CD1c-positive myeloid dendritic cell (primary cell): ENCODE measurements at regions not wholly inside any gene's neighbourhood (a gene's known extent, or its start where the extent isn't known, plus 50 kb on each side); places are given as distances from the start of the nearest gene placed in this dataset.
"Not testable (repeated sequence)": the region's sequence is repeated elsewhere in the genome, so short reads cannot be mapped to it uniquely, and the experiment has no call there.

Experiments
- DNase-seq: peaks from one replicate; pipeline ENCODE4 v3.0.0-alpha.2; 2016; ENCODE audit errors: extremely low spot score

GRCh38 chr4:84126061-84126787, 372.9 kb downstream of the NKX6-1 start:
- DNase-seq: no peak

- DNase-seq: no peak
Observed at GRCh38 chr4:84110040-84110439, 389.1 kb downstream of the NKX6-1 start.

- not testable (repeated sequence) for DNase-seq
Observed at GRCh38 chr4:84101653-84102625, 397.2 kb downstream of the NKX6-1 start.

GRCh38 chr4:84100071-84100470, 399.0 kb downstream of the NKX6-1 start:
- no peak for DNase-seq

GRCh38 chr4:84099599-84099998, 399.5 kb downstream of the NKX6-1 start:
- no peak for DNase-seq

GRCh38 chr4:84091266-84091665, 407.8 kb downstream of the NKX6-1 start:
- DNase-seq: no peak

GRCh38 chr4:84089652-84090437, 409.2 kb downstream of the NKX6-1 start:
- DNase-seq: no peak

- no peak for DNase-seq
Observed at GRCh38 chr4:84085986-84086385, 413.1 kb downstream of the NKX6-1 start.

- DNase-seq: no peak
Observed at GRCh38 chr4:84070289-84070688, 428.8 kb downstream of the NKX6-1 start.

GRCh38 chr4:84063619-84064018, 435.5 kb downstream of the NKX6-1 start:
- no peak for DNase-seq

GRCh38 chr4:84058201-84058600, 440.9 kb downstream of the NKX6-1 start:
- DNase-seq: no peak

GRCh38 chr4:84051639-84052038, 447.5 kb downstream of the NKX6-1 start:
- DNase-seq: no peak

GRCh38 chr4:84051089-84051488, 448.0 kb downstream of the NKX6-1 start:
- DNase-seq: no peak

GRCh38 chr4:84050015-84050414, 449.1 kb downstream of the NKX6-1 start:
- DNase-seq: no peak

GRCh38 chr4:84046551-84046950, 452.5 kb downstream of the NKX6-1 start:
- no peak for DNase-seq

GRCh38 chr4:84041426-84041825, 457.7 kb downstream of the NKX6-1 start:
- no peak for DNase-seq

GRCh38 chr4:84035568-84035967, 463.5 kb downstream of the NKX6-1 start:
- no peak for DNase-seq

- no peak for DNase-seq
Observed at GRCh38 chr4:84032372-84032771, 466.7 kb downstream of the NKX6-1 start.

GRCh38 chr4:84031401-84031800, 467.7 kb downstream of the NKX6-1 start:
- DNase-seq: no peak

GRCh38 chr4:84028340-84028739, 470.8 kb downstream of the NKX6-1 start:
- no peak for DNase-seq

- DNase-seq: no peak
Observed at GRCh38 chr4:84024405-84024804, 474.7 kb downstream of the NKX6-1 start.

GRCh38 chr4:84022564-84022963, 476.5 kb downstream of the NKX6-1 start:
- DNase-seq: no peak
